ENCODE measurements at regions not wholly inside any gene's neighbourhood (a gene's known extent, or its start where the extent isn't known, plus 50 kb on each side); places are given as distances from the start of the nearest gene placed in this dataset.
A peak's percentile ranks its signal among the peaks of the same experiment; 100 is the strongest.
"Not testable (repeated sequence)": the region's sequence is repeated elsewhere in the genome, so short reads cannot be mapped to it uniquely, and the experiment has no call there.

DNA sequence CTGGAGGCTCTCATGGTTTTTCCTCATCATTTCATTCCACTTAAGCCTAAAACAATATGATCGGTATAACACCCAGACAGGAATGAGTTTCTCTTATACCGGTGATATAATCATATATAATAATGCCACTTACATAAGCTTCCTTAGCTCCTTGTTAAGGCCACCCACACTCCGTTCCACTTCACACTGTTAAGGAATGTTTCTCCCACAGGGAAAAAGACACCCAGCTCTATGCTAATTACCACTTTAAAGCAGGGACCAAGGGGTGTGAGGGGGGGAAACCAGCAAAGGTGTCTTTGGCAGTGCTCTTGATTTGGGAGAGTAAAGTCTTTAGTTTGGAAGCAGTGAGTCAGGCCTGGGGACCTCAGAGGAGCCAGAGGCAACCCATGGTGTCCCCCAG is 245.4 kb downstream of the NPIPA7 start:
- DNase-seq: not testable (repeated sequence)

DNA sequence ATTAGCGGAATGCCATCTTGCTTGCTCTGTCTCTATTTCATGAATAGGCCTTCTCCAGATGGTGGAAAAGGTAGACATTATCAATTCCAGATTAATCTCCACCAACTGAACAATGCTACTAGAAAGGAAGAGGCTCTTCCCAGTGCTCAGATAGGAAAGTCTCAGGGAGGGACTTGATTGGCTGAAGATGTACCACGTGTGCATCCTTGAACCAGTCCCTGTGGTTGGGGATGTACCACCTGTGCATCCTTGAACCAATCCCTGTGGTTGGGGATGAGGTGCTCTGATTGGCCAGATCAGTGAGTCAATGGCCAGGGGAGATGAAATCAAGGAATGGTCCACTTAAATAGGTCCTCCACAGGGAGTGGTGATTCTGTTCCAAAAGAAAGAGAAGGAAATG is 246.2 kb downstream of the NPIPA7 start:
- DNase-seq: not testable (repeated sequence)

DNA sequence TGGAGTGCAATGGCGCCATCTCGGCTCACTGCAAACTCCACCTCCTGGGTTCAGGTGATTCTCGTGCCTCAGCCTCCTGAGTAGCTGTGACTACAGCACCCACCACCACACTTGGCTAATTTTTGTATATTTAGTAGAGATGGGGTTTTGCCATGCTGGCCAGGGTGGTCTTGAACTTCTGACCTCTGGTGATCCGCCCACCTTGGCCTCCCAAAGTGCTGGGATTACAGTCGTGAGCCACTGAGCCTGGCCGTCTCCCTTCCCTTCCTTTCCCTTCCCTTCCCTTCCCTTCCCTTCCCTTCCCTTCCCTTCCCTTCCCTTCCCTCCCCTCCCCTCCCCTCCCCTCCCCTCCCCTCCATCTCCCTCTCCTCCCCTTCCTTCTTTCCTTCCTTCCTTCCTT is 248.9 kb downstream of the NPIPA7 start:
- DNase-seq: not testable (repeated sequence)

DNA sequence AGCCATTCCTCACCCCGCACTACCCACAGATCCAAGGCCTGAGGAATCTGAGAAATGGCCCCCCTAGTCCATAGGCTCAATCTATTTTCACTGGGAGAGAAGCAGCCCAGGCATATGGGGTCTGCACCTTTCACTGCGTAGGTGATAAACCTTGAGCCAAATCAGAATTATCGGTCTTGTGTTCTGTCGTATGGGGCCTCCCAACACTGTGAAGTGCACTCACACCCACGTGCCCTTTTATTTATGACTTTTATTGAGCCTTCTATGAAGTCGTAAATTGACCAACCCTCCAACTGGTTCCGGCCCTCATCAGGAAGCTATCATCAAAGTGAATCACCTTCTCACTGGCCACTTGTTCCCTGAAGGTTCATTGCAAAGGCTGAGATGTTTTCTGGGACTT is 259.3 kb downstream of the NPIPA7 start:
- not testable (repeated sequence) for DNase-seq

DNA sequence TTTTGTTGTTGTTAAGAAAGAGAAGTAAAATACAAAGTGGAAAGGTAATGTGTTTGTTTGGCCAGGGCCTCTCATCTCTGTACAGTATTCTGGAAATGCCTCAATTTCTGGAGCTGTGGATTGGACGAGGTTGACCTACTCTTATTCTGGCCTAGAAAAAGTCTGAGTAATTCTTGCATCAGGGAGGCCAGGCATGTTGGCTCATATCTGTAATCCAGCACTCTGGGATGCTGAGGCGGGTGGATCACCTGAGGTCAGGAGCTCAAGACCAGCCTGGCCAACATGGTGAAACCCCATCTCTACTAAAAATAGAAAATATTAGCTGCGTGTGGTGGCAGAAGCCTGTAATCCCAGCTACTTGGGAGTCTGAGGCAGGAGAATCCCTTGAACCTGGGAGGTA is 259.8 kb downstream of the NPIPA7 start:
- DNase-seq: not testable (repeated sequence)

DNA sequence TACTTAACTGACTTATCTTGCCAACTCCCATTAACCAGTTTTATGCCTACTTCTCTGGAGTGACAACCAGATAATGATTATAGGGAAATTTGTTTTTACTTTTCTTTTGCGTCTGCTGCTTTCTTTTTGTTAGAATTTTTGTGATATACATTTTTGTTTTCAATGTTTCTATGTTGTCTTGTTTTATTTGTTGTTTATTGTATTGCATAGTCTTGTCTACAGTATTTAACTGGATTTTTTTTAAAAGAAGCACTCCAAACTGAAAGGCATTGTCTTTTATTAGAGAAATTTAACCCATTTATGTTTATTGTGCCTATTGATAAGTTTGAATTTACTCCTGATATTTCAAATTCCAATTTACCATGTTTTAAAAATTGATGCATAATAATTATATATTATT is 264.9 kb downstream of the NPIPA7 start:
- not testable (repeated sequence) for DNase-seq

DNA sequence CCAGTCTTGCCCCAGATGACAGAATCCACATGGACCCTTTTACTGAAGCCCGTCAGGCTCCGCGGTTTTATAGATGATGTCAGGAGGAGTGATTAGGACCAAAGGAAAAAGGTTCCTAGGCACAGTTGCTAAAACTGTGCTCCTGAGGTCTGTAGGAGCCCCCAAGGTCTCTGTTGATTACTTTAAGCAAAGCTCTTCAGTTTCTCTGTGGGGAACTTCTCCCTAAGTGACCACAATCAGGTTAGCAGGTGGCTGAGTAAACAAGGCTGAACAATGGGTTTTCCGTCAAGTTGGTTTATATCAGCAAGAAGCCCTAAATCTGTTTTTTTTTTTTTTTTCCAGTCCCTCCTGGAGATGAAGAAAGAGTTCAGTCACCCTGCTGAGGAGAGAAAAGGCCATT is 269.1 kb downstream of the NPIPA7 start:
- not testable (repeated sequence) for DNase-seq

DNA sequence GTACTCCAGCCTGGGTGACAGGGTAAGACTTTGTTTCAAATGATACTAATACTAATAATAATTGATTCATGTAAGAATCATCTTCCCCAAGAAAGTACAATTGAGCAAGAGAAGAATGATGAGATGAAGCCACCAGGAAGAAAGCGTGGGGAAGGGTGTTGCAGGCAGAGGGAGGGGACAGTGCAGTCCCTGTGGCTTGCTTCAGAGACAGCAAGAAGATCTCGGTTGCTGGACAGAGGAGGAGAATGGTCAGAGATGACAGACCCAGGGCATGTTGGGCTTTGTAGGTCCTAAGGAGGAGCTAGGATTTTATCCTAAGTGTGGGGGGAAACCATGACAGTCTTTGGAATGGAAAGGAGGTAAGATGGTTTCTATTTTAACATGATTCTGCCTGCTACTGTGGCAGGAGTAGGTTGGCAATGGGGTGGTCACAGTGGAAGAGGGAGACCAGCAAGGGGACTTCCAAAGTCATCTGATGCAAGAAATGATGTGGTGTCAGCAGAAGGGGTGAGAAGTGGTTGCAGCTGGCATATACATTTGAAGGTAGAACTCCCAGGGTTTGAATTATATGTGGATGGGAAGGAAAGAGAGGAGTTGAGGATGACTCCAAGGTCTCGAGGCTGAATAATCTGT is 293.4 kb downstream of the NPIPA7 start:
- not testable (repeated sequence) for DNase-seq

DNA sequence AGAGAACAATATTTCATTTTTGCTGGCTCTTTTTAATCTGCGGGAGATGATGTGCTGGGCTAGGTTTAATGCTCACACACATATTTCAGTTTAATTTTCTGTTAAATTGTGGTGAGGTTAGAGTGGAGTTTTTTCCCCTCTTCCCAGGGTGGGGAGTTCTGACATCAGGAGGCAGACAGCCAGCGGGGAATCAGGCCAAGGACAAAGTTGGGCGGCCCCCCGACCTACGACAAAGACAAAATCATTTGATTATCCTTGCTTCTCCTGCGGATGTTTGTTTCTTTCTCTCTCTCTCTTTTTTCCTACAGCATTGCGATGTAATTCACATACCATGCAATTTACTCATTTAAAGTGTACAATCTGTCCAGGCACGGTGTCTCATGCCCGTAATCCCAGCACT is 295.9 kb downstream of the NPIPA7 start:
- DNase-seq: not testable (repeated sequence)

DNA sequence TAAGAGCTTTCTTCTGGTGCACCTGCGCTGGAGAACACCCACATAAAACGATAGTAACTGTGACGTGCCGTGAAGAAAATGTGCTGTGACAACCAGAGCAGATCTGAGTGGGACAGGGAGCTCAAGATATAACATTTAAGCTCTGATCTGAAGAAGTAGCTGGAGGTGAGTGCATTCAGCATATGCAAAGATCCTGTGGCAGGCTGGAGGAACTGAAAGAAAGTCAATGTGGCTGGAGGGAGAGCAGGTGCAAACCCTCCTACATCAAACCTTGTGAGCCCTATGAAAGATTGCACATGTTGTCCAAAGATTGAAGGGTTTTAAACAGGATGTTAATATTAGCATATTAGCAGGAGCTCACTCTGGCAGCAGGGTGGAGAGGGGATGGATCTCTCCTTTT is 342.9 kb downstream of the NPIPA7 start:
- not testable (repeated sequence) for DNase-seq

DNA sequence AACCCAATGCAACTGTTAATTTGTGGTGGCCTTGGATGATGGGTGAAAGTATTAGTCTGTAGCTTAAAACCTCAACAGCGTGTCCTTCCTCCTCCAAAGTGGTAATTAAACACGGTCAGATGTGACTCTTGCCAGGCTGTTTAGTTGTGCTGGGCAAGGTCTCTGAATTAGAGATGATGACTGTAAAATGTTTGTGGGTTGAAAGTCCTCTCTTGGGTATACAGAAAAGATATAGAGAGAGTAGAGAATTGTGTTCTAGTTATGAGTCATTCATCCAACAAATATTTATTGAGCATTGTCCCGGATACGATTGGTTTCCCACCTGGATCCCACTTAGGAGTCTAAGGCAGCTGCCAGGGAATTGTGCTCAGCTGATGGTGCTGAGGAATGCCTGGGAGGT is 343.7 kb downstream of the NPIPA7 start:
- not testable (repeated sequence) for DNase-seq

DNA sequence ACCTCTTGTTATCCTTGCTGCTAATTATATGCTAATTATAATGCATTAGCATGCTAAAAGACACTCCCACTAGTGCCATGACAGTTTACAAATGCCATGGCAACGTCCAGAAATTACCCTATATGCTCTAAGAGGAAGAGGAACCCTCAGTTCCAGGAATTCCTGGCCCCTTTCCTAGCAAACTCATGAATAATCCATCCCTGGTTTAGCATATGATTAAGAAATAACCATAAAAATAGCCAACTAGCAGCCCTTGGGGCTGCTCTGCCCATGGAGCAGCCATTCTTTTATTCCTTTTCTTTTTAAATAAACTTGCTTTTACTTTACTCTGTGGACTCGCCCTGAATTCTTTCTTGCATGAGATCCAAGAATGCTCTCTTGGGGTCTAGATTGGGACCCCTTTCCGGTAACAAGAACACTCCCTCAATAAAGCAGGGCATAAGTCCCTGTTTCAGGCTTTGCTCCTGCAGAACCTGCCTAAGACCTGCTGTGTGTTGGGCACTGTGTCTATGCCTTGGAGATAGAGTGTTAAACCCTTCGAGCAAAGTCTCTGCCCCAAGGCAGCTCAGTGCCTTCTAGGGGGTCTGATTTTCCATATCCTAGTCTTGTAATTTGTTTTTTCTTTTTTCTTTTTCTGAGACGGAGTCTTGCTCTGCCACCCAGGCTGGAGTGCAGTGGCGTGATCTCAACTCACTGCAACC is 345.0 kb downstream of the NPIPA7 start:
- DNase-seq: not testable (repeated sequence)

DNA sequence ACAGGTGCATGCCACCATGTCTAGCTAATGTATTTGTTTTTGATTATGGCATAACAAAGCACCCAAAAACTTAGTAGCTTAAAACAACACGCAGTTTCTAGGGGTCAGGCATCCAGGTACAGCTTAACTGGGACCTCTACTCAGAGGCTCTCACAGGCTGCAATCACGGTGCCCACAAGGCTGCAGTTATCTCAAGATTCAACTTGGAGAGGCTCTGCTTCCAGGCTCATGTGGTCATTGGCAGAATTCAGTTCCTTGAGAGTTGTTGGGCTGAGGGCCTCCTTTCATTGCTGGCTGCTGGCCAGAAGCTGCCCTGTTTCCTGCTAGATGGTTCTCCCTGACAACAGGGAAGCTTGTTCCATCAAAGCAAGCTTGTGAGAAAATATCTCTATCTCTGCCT is 348.1 kb downstream of the NPIPA7 start:
- not testable (repeated sequence) for DNase-seq

DNA sequence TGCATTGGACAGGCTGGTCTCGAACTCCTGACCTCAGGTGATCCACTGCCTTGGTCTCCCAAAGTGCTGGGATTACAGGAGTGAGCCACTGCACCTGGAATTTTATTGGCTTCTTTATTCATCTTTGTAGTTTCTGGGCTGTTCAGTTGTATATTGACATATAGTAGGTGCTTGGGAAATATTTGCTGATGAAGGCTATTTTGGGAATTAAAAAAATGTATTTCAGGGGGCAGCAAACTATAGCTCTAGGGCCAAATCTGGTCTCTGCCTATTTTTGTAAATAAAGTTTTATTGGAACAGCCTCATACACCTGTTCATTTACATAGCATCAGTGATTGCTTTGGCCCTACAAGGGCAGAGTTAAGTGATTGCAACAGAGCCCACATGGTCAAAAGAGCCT is 363.6 kb downstream of the NPIPA7 start:
- not testable (repeated sequence) for DNase-seq

DNA sequence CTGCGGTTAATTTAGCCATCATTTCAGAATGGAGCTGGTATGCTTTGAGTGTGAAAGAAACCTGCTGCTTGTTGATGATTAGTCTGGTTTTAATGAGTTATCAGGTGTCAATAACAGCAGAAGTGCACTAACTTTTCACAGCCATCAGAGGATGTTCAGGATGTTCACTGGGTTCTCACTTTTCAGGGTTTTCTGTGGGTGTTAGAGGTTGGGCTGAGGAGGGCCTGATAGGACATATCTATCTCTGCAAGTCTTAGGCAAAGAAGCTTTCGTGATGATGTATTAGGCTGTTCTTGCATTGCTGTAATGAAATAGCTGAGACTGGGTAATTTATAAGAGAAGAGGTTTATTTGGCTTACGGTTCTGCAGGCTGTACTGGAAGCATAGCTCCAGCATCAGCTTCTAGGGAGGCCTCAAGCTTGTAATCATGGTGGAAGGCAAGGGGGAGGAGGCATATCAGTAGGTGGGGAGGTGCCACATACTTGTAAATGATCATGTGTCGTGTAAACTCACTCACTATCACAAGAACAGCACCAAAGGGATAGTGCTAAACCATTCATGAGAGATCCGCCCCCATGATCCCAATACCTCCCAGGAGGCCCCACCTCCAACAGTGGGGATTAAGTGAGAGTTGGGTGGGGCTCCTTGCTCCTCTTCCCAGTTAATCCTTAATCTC is 376.2 kb downstream of the NPIPA7 start:
- DNase-seq: not testable (repeated sequence)

DNA sequence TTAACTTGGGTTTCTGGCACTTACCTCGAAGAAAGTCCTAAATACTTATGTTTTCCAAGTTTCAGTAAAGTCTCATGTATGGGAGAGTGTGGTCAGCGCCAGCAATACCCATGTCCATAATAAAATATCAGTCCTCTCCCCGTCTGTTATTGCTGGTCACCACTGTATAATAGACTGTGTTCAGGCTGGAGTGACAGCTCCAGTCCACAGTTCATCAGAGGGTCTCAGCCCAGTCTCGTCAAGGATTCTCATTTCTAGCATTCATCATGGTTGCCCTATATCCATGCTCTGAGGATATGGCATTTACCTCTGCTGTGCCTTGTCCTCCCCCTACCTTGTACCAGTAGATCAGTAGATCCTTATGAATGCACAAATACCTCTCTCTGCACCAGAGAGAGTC is 384.5 kb downstream of the NPIPA7 start:
- DNase-seq: no peak

DNA sequence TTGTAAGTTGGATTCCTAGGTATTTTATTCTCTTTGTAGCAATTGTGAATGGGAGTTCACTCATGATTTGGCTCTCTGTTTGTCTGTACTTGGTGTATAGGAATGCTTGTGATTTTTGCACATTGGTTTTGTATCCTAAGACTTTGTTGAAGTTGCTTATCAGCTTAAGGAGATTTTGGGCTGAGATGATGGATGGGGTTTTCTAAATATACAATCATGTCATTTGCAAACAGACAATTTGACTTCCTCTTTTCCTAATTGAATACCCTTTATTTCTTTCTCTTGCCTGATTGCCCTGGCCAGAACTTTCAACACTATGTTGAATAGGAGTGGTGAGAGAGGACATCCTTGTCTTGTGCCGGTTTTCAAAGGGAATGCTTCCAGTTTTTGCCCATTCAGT is 391.8 kb downstream of the NPIPA7 start:
- not testable (repeated sequence) for DNase-seq

DNA sequence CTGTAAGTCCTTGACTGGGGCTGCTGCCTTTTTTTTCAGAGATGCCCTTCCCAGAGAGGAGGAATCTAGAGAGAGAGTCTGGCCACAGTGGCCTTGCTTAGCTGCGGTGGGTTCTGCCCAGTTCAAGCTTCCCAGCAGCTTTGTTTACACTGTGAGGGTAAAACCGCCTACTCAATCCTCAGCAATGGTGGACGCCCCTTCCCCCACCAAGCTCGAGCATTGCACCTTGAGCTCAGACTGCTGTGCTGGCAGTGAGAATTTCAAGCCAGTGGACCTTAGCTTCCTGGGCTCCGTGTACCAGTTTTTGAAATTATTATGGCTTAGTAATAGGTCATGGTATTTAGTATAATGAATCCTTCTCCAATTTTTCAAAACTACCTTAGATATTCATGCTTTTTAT is 395.4 kb downstream of the NPIPA7 start:
- DNase-seq: no peak

DNA sequence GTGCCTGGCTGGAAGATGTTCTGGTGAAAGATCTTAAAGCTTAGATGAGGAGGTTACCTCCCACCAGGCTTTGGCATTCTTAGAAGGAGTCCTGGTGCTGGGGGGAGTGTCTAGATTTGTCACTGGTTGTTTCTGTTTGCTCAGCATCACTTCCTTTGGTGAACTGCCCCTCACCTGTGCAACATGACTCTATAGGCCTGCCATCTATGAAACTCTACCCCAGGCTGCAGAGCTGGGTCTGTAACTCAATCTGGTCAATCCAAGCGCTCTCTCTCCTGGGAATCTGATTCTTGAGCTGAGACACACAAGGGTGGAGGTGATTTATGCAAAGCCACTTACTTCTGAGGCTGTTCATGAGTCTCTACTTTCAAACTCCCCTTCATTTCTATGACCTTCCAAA is 399.4 kb downstream of the NPIPA7 start:
- DNase-seq: peak; percentile 48

DNA sequence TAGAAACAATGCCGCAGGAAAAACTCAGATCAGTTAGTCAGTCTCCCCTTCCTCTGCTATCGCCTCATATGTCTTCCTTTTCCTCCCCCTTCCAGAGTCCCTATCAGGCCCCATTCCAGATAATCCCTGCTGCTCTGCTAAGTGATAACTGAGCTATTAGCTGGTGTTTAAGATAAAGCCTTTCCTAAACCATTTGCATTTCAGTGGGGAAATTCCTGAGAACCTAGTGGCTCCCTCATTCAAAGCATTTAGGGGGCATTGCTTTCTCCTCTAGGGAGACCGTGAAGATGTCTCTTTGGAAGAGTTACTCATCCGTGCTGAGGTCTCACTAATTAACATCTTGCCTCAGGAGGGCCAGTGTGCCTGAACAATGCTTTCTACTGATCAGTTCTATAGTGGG is 401.6 kb downstream of the NPIPA7 start:
- no peak for DNase-seq

DNA sequence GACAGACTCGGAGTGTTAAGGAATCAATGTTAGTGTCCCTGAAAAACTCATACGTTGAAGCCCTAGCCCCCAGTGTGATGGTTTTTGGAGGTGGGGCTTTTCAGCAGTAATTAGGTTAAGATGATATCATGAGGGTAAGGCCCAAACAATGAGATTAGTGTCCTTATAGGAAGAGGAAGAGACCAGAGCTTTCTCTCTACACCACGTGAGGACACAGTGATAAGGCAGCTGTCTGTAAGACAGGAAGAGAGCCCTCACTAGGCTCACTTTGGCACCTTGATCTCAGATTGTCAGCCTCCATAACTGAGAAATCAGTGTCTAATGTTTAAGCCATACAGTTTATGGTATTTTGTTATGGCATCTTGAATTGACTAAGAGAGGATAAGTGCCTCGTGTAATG is 403.2 kb downstream of the NPIPA7 start:
- no peak for DNase-seq

DNA sequence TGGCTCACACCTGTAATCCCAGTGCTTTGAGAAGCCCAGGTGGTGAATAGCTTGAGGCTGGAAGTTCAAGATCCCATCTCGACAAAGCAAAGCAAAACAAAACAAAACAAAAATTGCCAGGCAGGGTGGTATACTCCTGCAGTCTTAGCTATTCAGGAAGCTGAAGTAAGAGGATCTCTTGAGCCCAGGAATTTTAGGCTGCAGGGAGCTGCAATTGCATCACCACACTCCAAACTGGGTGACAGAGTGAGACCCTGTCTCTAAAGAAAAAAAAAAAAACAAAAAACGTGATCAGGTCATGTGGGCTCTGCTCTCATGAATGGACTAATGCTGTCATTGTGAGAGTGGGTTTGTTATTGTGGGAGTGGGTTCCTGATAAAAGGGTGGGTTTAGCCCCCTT is 409.1 kb downstream of the NPIPA7 start:
- no peak for DNase-seq

DNA sequence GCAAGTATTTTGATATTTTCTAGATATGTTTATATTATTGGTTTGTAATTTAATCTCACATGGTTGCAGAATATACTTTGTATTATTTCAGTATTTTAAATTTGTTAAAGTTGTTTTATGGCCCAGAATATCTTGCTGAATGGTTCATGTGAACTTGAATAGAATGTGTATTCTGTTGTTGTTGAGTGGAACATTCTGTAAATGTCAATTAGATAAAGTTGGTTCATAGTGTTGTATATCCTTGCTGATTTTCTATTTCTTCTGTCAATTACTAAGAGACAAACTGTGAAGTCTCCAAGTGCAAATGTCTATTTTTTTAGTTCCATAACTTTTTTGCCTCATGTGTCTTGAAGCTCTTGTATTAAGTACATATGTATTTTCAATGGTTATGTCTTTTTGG is 411.7 kb downstream of the NPIPA7 start:
- no peak for DNase-seq

DNA sequence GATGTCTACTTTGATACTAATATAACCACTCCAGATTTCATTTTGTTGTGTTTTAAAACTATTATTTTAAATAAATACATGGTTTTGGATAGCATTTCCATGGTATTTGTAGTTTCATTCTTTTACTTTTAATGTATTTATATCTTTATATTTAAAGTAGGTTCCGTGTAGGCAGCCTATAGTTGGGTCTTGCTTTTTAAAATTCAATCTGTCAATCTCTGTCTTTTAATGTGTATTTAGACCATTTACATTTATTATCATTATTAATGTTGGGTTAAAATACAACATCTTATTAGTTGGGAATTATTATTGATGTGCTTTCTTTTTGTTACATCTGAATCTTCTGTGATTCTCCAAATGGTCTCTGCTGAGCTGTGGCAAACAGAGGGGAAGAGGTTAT is 412.1 kb downstream of the NPIPA7 start:
- no peak for DNase-seq
